ENCODE measurements at regions not wholly inside any gene's neighbourhood (a gene's known extent, or its start where the extent isn't known, plus 50 kb on each side); places are given as distances from the start of the nearest gene placed in this dataset.

DNA sequence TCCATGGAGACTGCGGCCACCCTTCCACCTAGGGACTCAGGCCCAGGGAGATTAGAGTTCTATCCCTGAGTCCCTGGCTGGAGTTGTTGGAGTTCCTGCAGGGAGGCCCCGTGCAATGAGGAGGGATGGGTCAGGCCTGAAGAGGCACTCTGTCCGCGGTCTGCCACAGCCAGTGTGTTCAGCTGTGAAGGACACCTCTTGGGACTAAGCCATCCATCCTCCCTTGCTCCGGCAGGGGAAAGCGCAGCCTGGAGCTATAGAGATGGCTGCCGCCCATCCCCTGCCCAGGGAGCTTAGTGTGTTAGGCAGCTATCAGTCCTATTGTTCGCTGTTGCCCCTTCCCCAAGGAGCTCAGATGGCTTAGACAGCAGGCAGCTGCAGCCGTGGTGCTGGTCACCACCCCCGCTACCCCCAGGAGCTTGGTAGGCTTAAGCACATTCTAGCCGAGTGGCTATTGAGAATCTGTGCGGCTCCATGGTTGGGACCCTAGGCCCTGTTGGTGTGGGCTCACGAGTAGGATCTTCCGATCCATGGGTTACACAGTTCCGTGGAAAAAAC, 141.3 kb downstream of the CYB561 start:
- TF ChIP-seq, protein P1, sequence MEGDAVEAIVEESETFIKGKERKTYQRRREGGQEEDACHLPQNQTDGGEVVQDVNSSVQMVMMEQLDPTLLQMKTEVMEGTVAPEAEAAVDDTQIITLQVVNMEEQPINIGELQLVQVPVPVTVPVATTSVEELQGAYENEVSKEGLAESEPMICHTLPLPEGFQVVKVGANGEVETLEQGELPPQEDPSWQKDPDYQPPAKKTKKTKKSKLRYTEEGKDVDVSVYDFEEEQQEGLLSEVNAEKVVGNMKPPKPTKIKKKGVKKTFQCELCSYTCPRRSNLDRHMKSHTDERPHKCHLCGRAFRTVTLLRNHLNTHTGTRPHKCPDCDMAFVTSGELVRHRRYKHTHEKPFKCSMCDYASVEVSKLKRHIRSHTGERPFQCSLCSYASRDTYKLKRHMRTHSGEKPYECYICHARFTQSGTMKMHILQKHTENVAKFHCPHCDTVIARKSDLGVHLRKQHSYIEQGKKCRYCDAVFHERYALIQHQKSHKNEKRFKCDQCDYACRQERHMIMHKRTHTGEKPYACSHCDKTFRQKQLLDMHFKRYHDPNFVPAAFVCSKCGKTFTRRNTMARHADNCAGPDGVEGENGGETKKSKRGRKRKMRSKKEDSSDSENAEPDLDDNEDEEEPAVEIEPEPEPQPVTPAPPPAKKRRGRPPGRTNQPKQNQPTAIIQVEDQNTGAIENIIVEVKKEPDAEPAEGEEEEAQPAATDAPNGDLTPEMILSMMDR (IDR thresholded peaks at IDR 0.05; ENCODE audit: control insufficient read depth, extremely low read depth, insufficient read depth) = no peak
- H3K4me3 ChIP-seq (ENCODE audit: low read depth, low read length) = no peak overlapping the region
- DNase-seq (ENCODE audit: low read depth) = no peak

DNA sequence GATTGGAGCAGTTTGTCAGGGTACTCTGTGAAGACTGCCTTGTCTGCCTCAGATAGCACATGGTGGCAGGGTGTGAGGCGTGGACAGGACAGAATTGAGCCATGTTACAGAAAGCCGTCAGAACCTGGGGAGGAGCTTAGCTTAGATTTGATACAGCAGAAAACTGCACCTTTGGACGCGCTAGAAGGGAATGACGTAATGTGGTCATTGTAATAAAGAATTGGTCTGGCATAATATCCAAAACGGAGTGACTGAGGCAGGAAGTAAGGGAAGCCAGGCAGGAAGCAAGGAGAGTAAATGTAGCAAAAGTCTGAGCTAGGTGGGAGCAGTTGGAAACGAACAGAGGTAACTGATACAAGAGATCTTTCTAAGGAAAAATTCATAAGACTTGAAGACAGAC, 140.2 kb downstream of the CYB561 start:
- DNase-seq (ENCODE audit: low read depth) = no peak
- TF ChIP-seq, protein P1 (IDR thresholded peaks at IDR 0.05; ENCODE audit: control insufficient read depth, extremely low read depth, insufficient read depth) = no peak
- no peak overlapping the region for H3K4me3 ChIP-seq (ENCODE audit: low read depth, low read length)

DNA sequence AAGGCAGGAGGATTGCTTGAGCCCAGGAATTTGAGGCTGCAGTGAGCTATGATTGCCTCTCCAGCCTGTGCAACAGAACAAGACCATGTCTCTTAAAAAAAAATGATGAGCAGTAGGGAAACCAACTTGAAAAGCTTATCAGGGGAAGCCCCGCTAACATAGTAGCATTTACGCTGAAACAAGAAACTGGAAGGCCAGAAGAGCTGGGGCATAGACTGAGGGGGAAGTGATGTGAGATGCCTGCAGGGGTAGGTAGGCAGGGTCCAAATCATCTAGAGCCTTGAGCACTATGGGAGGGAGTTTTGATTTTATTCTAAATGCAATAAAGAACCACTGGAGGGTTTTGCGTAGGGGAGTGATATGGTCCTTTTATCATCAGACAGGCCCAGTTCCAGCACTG, 139.3 kb downstream of the CYB561 start:
- TF ChIP-seq, protein P1 (IDR thresholded peaks at IDR 0.05; ENCODE audit: control insufficient read depth, extremely low read depth, insufficient read depth) = no peak
- H3K4me3 ChIP-seq (ENCODE audit: low read depth, low read length) = no peak overlapping the region
- DNase-seq (ENCODE audit: low read depth) = no peak

DNA sequence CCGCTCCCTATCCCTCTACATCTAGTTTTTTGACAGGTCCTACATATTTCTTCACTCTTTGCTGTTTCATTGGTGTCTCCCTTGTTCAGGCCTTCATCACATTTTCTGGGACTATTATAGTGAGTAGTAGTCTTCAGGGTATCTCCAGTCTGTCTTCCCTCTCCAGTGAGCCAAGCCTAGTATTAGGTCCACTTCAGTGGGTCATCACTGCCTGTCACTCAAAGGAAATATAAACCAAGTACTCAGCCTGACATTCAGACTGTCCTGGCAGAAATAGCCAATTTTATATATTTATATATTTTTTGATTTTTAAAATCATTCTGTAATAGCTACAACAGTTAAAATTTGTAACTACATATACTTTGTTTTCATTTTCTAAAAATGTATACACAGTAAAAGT, 137.8 kb downstream of the CYB561 start:
- TF ChIP-seq, protein P1 (IDR thresholded peaks at IDR 0.05; ENCODE audit: control insufficient read depth, extremely low read depth, insufficient read depth) = no peak
- DNase-seq (ENCODE audit: low read depth) = no peak
- H3K4me3 ChIP-seq (ENCODE audit: low read depth, low read length) = no peak overlapping the region

DNA sequence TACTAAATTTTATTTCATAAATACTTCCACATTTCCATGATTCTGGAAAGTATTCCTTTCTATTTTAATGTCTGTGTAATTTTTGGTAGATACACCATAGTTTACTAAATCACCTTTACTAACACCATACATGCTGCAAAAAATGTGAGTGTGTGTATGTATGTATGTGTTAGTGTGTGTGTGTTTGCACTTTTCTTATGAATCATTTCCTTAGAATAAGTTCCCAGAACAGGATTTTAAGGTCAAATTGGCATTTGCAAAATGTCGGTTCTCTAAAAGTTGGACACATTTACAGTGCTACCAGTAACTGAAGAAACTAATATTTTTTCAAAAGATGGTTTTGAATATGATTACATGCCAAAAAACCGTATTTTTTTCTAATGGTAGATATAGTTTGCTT, 137.1 kb downstream of the CYB561 start:
- no peak overlapping the region for H3K4me3 ChIP-seq (ENCODE audit: low read depth, low read length)
- DNase-seq (ENCODE audit: low read depth) = no peak
- TF ChIP-seq, protein P1 (IDR thresholded peaks at IDR 0.05; ENCODE audit: control insufficient read depth, extremely low read depth, insufficient read depth) = no peak

DNA sequence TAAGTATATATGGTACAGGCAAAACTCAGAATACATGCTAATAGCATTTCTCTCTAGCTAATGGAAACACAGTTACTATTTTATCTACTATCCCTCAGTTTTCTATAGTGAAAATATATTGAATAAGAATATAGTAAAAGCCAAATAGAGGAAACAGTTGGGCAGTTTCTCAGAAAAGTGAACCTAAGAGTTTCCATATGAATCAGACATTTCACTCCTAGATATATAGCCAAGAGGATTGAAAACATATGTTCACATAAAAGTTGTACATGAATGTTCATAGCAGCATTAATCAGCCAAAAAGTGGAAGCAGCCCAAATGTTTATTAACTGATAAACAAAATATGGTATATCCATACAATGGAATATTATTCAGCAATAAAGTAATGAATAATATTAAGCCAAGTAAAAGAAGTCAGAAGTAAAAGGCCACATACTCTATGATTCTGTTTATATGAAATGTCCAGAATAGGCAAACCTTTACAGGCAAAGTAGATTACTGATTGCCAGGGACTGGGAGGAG, 134.6 kb downstream of the CYB561 start:
- H3K4me3 ChIP-seq (ENCODE audit: low read depth, low read length) = no peak overlapping the region
- TF ChIP-seq, protein P1 (IDR thresholded peaks at IDR 0.05; ENCODE audit: control insufficient read depth, extremely low read depth, insufficient read depth) = no peak
- no peak for DNase-seq (ENCODE audit: low read depth)

DNA sequence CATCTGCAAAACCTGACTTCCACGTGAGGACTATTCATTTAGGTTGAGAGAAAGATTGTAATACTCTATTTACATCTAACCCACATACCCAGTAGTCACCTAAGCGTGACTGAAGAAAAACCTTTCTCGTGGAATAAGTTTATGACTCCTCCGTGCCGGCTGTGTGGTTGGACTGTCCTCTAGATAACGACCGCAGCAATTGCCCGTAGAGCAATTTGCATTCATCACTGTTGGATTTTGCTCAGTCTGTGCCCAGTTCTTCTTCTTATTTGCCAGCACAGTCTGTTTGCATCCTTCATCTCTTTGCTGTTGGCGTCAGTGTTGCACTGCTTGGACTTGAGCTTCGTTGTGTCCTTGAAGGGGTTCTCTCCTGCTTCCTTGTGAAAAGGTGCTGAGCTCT, 131.3 kb downstream of the CYB561 start:
- no peak for DNase-seq (ENCODE audit: low read depth)
- TF ChIP-seq, protein P1 (IDR thresholded peaks at IDR 0.05; ENCODE audit: control insufficient read depth, extremely low read depth, insufficient read depth) = no peak
- H3K4me3 ChIP-seq (ENCODE audit: low read depth, low read length) = no peak overlapping the region
